ENCODE measurements at regions not wholly inside any gene's neighbourhood (a gene's known extent, or its start where the extent isn't known, plus 50 kb on each side); places are given as distances from the start of the nearest gene placed in this dataset.

- TF ChIP-seq ZNF462 (CRISPR knock-in tag; IDR thresholded peaks at IDR 0.05) (no peak), ZNF114 (CRISPR knock-in tag; IDR thresholded peaks at IDR 0.05) (no peak), CTCF (conservative IDR thresholded peaks at IDR 0.05; ENCODE audit: low read depth in 2 of 2) (no peak), JUNB (IDR thresholded peaks at IDR 0.05; ENCODE audit: unreplicated experiment) (no peak), ETS1 (IDR thresholded peaks at IDR 0.05) (no peak), EZH2 (IDR thresholded peaks at IDR 0.05; ENCODE audit: low read depth, unreplicated experiment) (no peak), STAT1 (IDR thresholded peaks at IDR 0.05; ENCODE audit: unreplicated experiment) (no peak), POLR2AphosphoS5 (IDR thresholded peaks at IDR 0.05; ENCODE audit: low read depth) (no peak), NANOG (IDR thresholded peaks at IDR 0.05; ENCODE audit: borderline replicate concordance) (no peak), ZNF331 (CRISPR knock-in tag; IDR thresholded peaks at IDR 0.05; ENCODE audit: low read depth) (no peak), EZH2phosphoT487 (IDR thresholded peaks at IDR 0.05; ENCODE audit: unreplicated experiment) (no peak)
Measured at GRCh38 chr2:117693651-117694050, 120.8 kb upstream of the DDX18 start (continued).
